Kidney tubule cell (primary cell): ENCODE measurements at regions not wholly inside any gene's neighbourhood (a gene's known extent, or its start where the extent isn't known, plus 50 kb on each side); places are given as distances from the start of the nearest gene placed in this dataset.
"Not testable (repeated sequence)": the region's sequence is repeated elsewhere in the genome, so short reads cannot be mapped to it uniquely, and the experiment has no call there.

ENCODE experiments used
- DNase-seq: peaks from one replicate; pipeline ENCODE4 v3.0.0-alpha.2; 2018; ENCODE audit warnings: low spot score

DNA sequence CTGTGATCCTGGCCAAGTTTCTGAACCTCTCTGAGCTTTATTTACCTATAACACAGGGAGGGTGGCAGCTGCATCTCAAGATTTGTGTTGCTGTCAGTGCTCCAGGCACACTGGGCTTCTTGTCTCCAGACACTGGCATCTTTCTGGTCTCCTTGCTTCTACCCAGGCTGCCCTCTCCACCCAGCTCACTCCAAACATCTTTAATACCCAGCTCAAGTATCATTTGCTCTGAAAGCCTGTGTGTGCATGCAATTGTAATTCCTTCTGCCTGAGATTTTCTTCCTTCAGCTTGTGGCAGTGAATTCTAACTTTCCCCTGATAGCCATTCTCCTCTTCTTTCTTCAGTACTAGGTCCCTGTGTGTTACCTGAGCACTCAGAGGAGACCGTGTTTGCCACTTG lies 50.7 kb upstream of the USP7 start:
- DNase-seq = no peak

DNA sequence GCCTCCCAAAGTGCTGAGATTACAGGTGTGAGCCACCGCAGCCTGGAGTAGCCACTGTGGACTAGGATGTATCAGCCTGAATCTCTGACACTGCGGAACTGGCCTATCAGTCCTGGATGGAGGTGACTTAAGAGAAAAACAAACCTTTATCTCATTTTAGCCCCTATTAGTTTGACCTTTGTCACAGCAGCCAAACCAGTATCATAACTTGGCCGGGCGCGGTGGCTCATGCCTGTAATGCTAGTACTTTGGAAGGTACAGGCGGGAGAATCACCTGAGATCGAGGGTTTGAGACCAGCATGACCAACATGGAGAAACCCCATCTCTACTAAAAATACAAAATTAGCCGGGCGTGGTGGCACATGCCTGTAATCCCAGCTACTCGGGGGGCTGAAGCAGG lies 51.8 kb upstream of the USP7 start:
- DNase-seq = no peak

DNA sequence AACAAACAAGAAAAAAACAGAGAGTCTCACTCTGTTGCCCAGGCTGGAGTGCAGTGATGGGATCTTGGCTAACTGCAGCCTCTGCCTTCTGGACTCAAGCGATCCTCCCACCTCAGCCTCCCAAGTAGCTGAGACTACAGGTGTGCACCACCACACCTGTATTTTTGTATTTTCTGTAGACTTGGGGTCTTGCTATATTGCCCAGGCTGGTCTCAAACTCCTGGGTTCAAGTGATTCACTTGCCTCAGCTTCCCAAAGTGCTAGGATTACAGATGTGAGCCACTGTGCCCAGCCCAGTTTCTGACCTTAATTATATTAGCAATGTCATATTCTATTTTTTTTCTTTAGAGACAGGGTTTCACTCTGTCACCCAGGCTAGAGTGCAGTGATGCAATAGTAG lies 52.3 kb upstream of the USP7 start:
- not testable (repeated sequence) for DNase-seq

DNA sequence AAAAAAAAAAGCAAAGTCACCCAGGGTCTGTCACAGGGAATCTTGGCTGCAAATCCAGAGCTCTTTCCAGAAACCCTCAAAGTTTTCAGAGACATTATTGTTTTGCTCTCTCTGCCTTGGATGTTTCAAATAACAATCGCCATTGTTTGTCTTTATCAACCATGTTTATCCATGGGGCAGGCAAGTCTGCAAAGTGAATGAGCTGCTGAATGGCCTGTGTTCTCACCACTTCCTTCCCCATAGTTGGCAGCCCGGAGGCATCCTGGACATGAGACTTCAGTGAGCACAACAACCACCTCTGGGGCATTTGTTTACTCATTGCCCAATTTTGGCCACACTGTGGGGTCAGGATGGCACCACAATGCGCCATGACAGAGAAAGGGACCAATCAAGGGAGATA lies 53.1 kb upstream of the USP7 start:
- no peak for DNase-seq

DNA sequence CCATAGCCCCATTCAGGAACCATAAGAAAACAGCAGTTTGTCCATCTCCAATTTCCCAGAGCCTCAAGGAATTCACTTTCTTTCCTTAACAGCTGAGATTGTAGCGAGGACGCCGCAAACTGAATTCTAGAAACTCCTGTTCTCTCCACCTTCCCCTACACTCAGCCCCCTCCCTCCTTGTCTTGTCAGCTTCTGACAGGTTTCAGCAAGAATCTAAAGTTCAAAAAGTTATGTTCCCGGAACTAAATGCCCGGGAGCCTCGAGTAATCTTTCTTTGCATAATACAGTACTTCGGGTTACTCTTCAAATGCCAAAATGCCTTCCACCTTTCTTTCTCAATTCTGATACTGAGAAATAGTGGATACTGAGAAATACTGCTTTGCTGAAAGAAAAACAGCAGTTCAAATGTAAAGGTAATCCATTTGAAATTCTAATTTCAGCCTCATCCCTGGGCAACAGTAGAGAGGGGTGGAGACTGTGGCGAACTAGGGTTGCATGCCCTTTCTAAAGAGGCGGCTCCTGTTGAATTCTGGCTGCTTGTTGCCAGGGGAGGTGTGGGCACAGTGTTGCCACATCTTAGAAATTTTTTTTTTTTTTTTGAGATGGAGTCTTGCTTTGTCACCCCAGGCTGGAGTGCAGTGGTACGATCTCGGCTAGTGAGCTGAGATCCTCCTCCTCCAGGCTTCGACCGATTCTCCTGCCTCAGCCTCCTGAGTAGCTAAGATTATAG lies 63.5 kb upstream of the USP7 start:
- no peak for DNase-seq

DNA sequence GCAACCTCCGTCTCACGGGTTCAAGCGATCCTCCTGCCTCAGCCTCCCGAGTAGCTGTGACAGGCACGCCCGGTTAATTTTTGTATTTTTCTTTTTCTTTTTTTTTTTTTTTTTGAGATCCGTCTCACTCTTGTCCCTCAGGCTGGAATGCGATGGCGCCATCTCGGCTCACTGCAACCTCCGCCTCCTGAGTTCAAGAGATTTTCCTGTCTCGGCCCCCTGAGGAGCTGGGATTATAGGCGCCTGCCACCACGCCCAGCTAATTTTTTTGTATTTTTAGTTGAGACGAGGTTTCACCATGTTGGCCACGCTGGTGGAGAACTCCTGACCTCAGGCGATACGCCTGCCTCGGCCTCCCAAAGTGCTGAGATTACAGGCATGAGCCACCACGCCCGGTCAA lies 63.0 kb upstream of the HAPSTR1 start:
- not testable (repeated sequence) for DNase-seq

DNA sequence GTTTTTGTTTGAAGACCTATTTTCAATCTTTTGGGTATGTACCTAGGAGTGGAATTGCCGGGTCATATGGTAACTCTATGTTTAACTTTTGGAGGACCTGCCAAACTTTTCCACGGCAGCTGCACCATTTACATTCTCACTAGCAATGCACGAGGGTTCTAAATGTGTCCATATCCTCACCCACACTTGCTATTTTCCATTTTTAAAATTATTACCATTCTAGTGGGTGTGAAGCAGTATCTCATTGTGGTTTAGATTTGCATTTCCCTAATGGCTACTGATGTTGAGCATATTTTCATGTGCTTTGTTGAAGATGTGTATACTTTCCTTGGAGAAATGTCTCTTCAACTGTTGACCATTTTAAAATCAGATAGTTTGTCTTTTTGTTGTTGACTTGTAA lies 60.3 kb upstream of the HAPSTR1 start:
- DNase-seq = no peak

DNA sequence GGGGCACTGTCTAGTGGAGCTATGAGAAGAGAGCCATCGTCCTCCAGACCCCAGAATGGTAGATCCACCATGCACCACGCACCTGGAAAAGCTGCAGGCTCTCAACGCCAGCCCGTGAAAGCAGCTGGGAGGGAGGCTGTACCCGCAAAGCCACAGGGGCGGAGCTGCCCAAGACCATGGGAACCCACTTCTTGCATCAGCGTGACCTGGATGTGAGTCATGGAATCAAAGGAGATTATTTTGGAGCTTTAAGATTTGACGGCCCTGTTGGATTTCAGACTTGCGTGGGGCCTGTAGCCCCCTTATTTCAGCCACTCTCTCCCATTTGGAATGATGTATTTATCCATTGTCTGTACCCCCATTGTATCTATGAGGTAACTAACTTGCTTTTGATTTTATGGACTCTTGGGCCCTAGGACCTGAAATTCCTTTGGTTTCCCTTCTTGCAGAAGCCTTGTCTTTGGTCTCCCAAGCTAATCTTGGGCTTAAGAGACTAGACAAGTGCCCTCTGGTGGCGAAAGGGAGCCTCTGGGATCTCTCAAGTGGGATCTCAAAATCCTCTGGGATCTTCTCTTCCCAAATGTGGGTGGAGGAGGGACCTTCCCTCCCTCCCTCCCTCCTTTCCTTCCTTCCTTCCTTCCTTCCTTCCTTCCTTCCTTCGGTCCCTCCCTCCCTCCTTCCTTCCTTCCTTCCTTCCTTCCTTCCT lies 58.2 kb upstream of the HAPSTR1 start:
- DNase-seq = peak; percentile 49

DNA sequence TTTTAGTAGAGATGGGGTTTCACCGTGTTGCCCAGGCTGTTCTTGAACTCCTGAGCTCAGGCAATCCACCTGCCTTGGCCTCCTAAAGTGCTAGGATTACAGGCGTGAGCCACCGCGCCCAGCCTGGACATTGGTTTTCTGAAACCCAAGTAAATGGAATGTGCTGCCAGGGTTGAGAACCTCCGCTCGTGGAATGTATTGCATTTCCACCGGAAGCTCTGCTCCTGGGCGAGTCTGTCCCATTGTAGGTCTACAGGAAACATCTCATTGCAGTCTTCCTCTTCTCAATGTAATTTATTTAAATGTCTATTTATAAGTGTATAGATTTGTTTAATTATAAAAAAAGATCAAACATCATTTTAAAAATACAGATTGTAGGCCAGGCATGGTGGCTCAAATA lies 57.4 kb upstream of the HAPSTR1 start:
- DNase-seq = no peak

DNA sequence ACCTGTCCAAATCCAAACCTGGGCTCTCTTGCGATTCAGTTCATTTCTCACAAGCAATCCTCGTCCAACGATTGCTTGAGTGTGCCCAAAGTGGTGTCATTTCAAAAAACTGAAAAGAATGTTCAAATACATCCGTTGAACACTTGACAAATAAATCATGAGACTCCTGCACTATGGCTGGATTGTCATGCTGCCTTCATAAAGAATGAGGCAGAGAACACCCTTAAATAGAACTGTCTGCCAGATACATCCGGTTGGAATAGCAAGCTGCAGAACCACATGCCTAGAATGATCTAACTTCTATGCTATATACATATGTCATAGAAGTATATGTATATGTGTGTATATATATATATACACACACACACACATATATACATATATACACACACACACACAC lies 55.4 kb upstream of the HAPSTR1 start:
- no peak for DNase-seq

DNA sequence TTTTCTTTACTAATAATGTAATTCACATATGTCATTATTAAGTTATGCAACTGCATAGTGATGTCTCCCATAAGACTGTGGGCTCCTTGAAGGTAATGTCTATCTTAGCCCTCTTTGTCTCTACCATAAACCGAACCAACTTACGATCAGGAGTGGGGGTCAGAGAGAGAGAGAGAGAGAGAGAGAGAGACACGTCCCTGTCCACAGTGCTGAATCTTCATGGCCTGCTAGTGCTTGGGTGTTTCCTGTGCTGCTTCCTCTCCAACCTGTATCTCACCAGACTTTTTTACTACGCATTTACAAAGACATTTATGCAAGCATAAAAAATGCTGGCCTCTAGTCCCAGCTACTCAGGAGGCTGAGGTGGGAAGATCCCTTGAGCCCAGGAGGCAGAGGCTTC lies 52.2 kb upstream of the HAPSTR1 start:
- no peak for DNase-seq

DNA sequence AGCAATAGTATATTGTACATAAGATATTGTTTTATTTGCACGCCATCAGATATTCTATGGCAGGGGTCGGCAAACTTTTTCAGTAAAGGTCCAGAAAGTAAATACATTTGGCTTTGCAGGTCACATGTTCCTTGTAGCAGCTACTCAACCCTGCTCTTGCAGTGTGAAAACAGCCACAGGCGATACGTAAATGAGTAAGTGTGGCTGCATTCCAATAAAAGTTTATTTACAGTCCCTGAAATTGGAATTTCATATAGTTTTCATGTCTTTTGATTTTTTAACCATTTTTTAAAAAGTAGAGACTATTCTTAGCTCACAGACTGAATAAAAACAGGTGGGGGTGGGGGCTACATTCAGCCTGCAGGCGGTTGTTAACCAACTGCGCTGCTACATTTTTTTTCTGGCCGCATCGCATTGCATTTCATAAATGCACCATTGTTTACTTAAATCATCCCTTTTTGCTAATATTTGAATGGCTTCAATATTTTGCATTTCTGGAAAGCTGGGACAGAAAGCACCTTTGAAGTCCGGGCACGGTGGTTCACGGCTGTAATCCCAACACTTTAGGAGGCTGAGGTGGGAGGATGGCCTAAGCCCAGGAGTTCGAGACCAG lies 50.5 kb upstream of the HAPSTR1 start:
- no peak for DNase-seq
